Heart right ventricle (tissue), 16 donors: ENCODE measurements at regions not wholly inside any gene's neighbourhood (a gene's known extent, or its start where the extent isn't known, plus 50 kb on each side); places are given as distances from the start of the nearest gene placed in this dataset.
"Not testable (repeated sequence)": the region's sequence is repeated elsewhere in the genome, so short reads cannot be mapped to it uniquely, and the experiment has no call there.

Experiments used
- ATAC-seq, 8 donors: fragments of 200-7000 bp; cut with Tn5 transposase; one replicate each; pipeline ENCODE4 v1.9.1; 2020; ENCODE audit warnings: mild to moderate bottlenecking in 8 of 8, moderate library complexity in 8 of 8, moderate number of reproducible peaks in 1 of 8
- DNase-seq, 2 donors: peaks; one replicate each; pipeline ENCODE4 v3.0.0-alpha.2; 2020
- H3K27ac ChIP-seq, 10 donors: fragments of 200-600 bp; sonication (generic) in 2 of 10; one replicate each; pipeline versions ENCODE4 v1.5.0 to v1.8.0; 2020 to 2022; ENCODE audit warnings: mild to moderate bottlenecking in 3 of 10
- H3K27me3 ChIP-seq, 7 donors: fragments of 200-600 bp; one replicate each; pipeline ENCODE4 v1.8.0; 2021 to 2022; ENCODE audit warnings: mild to moderate bottlenecking in 2 of 7
- H3K36me3 ChIP-seq, 9 donors: fragments of 200-600 bp; sonication (generic) in 1 of 9; one replicate each; pipeline versions ENCODE4 v1.5.0 to v1.8.0; 2020 to 2022; ENCODE audit warnings: mild to moderate bottlenecking in 2 of 9
- H3K4me1 ChIP-seq, 9 donors: fragments of 200-600 bp; sonication (generic) in 1 of 9; one replicate each; pipeline versions ENCODE4 v1.5.0 to v1.8.0; 2020 to 2022; ENCODE audit warnings: mild to moderate bottlenecking in 4 of 9
- H3K4me3 ChIP-seq, 10 donors: fragments of 200-600 bp; sonication (generic) in 2 of 10; one replicate each; pipeline versions ENCODE4 v1.5.0 to v1.8.0; 2020 to 2022; ENCODE audit warnings: mild to moderate bottlenecking in 7 of 10, moderate library complexity in 2 of 10
- H3K9me3 ChIP-seq, 11 donors: fragments of 200-600 bp in 10 of 11; sonication (generic) in 2 of 11; one replicate each; pipeline versions ENCODE4 v1.5.0 to v1.8.0; 2013 to 2022; ENCODE audit warnings: mild to moderate bottlenecking in 2 of 11, control low read depth in 1 of 11, moderate library complexity in 1 of 11
- CTCF ChIP-seq, 9 donors: fragments of 200-600 bp; sonication (generic) in 2 of 9; IDR thresholded peaks; one replicate each; pipeline versions ENCODE4 v1.5.0 to v1.8.0; 2021 to 2022; ENCODE audit warnings: antibody characterized with exemption in 9 of 9, mild to moderate bottlenecking in 5 of 9, moderate library complexity in 1 of 9
- WGBS, 2 donors: extraction: QIAGEN DNeasy Blood & Tissue Kit; methylation state at CpG; one replicate each; pipeline ENCODE4 v1.1.7; 2013; ENCODE audit warnings: inconsistent platforms in 1 of 2; 5-methylcytosine and 5-hydroxymethylcytosine counted together
- intact Hi-C, 10 donors: fragments of 100-400 bp; cut with DNase I; formaldehyde crosslinking; loops; one replicate each; pipeline versions ENCODE4 v1.11.1 to v1.14.2; 2022
- donor health status: Arrhythmogenic right ventricular cardiomyopathy.
- donor health status: ischemic (EF 13 %, LVEDD 7.1; RV severe dilation, severe dysfunction).
- donor health status: healthy with polysubstance abuse.
- donor health status: DM: no; HTN: yes; CAD: no.
- donor health status: DM: no; HTN: no; CAD: no.
- donor health status: ischemic (EF 25% LVEDD 6.9; RV normal size, moderate dysfunction).
- donor health status: ischemic (EF 25% LVEDD 5.7; RV mildly dilated, moderate dysfunction).
- donor health status: healthy.
- donor health status: DM: yes; HTN: yes; CAD: no.
- donor health status: Ischemic cardiomyopathy.
- donor health status: ischemic (EF 35%, LVEDD 5.7; RV mildly dilated, moderate dysfunction).
- donor health status: nonischemic (EF 11% LVEDD 7.7; RV severe dilation, severe dysfunction).
- donor health status: DM: yes; HTN: yes; CAD: no.
- donor health status: PGD.
- donor health status: ischemic (EF 29% LVEDD 5.4; RV normal size, mild dysfunction).
- donor health status: nonischemic (EF 23%, LVEDD 6.1; RV moderate dilation, normal function).

- DNase-seq = no peak
- Histone ChIP-seq H3K4me3 (no peak overlapping the region), H3K27me3 (no peaks in the 10 kb centered on the region), H3K4me1 (peaks cover 0 to 7% (median 0%) of the 10 kb centered on the region in 9 donors), H3K27ac (no peak overlapping the region), H3K9me3 (no peaks in the 10 kb centered on the region), H3K36me3 (no peaks in the 10 kb centered on the region)
- ATAC-seq = peak in 1 of 8 donors; percentile 19
- no peak for TF ChIP-seq CTCF (IDR thresholded peaks at IDR 0.05)
- 95 to 98% methylated on average over 11 of the region's 11 CpGs for WGBS, 2 donors
- intact Hi-C loops = no loop called here
These were observed 283.5 kb upstream of the HS6ST1 start for GRCh38 chr2:128602038-128602698.

- Histone ChIP-seq H3K27me3 (no peaks in the 10 kb centered on the region), H3K9me3 (no peaks in the 10 kb centered on the region), H3K36me3 (no peaks in the 10 kb centered on the region), H3K4me3 (no peak overlapping the region), H3K4me1 (peaks cover 0 to 8% (median 0%) of the 10 kb centered on the region in 9 donors), H3K27ac (no peak overlapping the region)
- intact Hi-C loops = no loop called here
- DNase-seq (no peak), ATAC-seq (no peak)
- WGBS, 2 donors = 94 to 97% methylated on average over 14 of the region's 14 CpGs
- no peak for TF ChIP-seq CTCF (IDR thresholded peaks at IDR 0.05)
These were observed 284.0 kb upstream of the HS6ST1 start for GRCh38 chr2:128602699-128603101.

GRCh38 chr2:128603411-128603924, 284.8 kb upstream of the HS6ST1 start:
- H3K27me3 ChIP-seq = no peaks in the 10 kb centered on the region
- peaks cover 0 to 8% (median 0%) of the 10 kb centered on the region in 9 donors for H3K4me1 ChIP-seq
- ATAC-seq (peak in 7 of 8 donors; percentile 48 to 83 (median 70)), DNase-seq (no peak)
- WGBS, 2 donors = 72 to 79% methylated on average over 14 of the region's 14 CpGs
- TF ChIP-seq CTCF (IDR thresholded peaks at IDR 0.05) = no peak
- no peak overlapping the region for H3K27ac ChIP-seq
- H3K9me3 ChIP-seq = no peaks in the 10 kb centered on the region
- intact Hi-C loops = no loop called here
- H3K4me3 ChIP-seq = no peak overlapping the region
- no peaks in the 10 kb centered on the region for H3K36me3 ChIP-seq

GRCh38 chr2:128604045-128604444, 285.4 kb upstream of the HS6ST1 start:
- WGBS, 2 donors = 93 to 98% methylated on average over 2 of the region's 2 CpGs

GRCh38 chr2:128604581-128604980, 285.9 kb upstream of the HS6ST1 start:
- H3K4me3 ChIP-seq, H3K4me1 ChIP-seq, H3K27me3 ChIP-seq, DNase-seq, H3K27ac ChIP-seq, H3K9me3 ChIP-seq, ATAC-seq, H3K36me3 ChIP-seq, intact Hi-C loops: not testable (repeated sequence)
- WGBS, 2 donors = 98% methylated on average over 12 of the region's 12 CpGs

More at GRCh38 chr2:128604045-128604444, 285.4 kb upstream of the HS6ST1 start:
- no peak for ATAC-seq
- intact Hi-C loops = no loop called here
- Histone ChIP-seq H3K9me3 (no peaks in the 10 kb centered on the region), H3K27me3 (no peaks in the 10 kb centered on the region), H3K4me3 (no peak overlapping the region), H3K36me3 (no peaks in the 10 kb centered on the region), H3K27ac (no peak overlapping the region), H3K4me1 (peaks cover 0 to 8% (median 0%) of the 10 kb centered on the region in 9 donors)
- TF ChIP-seq CTCF (IDR thresholded peaks at IDR 0.05) = no peak
- no peak for DNase-seq
